BLaER1 (cell line): ENCODE measurements at regions not wholly inside any gene's neighbourhood (a gene's known extent, or its start where the extent isn't known, plus 50 kb on each side); places are given as distances from the start of the nearest gene placed in this dataset.
"Not testable (repeated sequence)": the region's sequence is repeated elsewhere in the genome, so short reads cannot be mapped to it uniquely, and the experiment has no call there.

ENCODE experiments used
- H3K27ac ChIP-seq: shearing (Covaris generic); formaldehyde crosslinking; 2 replicates; pipeline ENCODE4 v1.8.1; 2022
- H3K27me3 ChIP-seq: shearing (Covaris generic); formaldehyde crosslinking; 2 replicates; pipeline ENCODE4 v1.8.1; 2022
- H3K36me3 ChIP-seq: shearing (Covaris generic); formaldehyde crosslinking; 2 replicates; pipeline ENCODE4 v1.8.1; 2022
- H3K4me1 ChIP-seq: shearing (Covaris generic); formaldehyde crosslinking; 2 replicates; pipeline ENCODE4 v1.8.1; 2022
- H3K4me2 ChIP-seq: shearing (Covaris generic); formaldehyde crosslinking; 2 replicates; pipeline ENCODE4 v1.8.1; 2022
- H3K4me3 ChIP-seq: shearing (Covaris generic); formaldehyde crosslinking; 2 replicates; pipeline ENCODE4 v1.8.1; 2022
- H3K9ac ChIP-seq: shearing (Covaris generic); formaldehyde crosslinking; 2 replicates; pipeline ENCODE4 v1.8.1; 2022
- H3K9me3 ChIP-seq: shearing (Covaris generic); formaldehyde crosslinking; 2 replicates; pipeline ENCODE4 v1.8.1; 2022
- H4K20me1 ChIP-seq: shearing (Covaris generic); formaldehyde crosslinking; 2 replicates; pipeline ENCODE4 v1.8.1; 2022
- Cebpa-rat ChIP-seq: shearing (Covaris generic); IDR thresholded peaks from 2 replicates; pipeline ENCODE4 v1.8.1; 2022

DNA sequence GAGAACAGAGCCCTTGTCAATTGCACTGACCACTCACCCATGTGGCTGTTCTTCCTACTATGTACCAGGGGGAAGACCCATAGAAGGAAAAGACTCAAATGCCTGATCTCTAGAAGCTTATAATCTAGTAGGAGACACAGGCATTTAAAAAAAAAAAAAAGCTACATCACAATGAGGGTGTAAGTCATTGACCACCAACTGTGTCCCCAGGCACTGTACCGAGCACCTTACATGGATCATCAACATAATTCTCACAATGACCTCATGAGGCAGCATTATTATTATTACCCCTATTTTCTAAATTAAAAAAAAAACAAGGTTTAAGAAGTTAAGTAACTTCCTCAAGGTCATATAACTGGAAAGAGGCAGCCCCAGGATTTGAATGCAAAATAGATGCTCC is 247.4 kb downstream of the SHOX2 start:
- Histone ChIP-seq H4K20me1 (no peaks in the 10 kb centered on the region), H3K4me3 (no peak overlapping the region), H3K36me3 (no peaks in the 10 kb centered on the region), H3K27ac (no peak overlapping the region), H3K4me2 (no peak overlapping the region), H3K4me1 (no peaks in the 10 kb centered on the region), H3K9me3 (no peaks in the 10 kb centered on the region), H3K27me3 (no peaks in the 10 kb centered on the region), H3K9ac (no peak overlapping the region)
- no peak for TF ChIP-seq Cebpa-rat

DNA sequence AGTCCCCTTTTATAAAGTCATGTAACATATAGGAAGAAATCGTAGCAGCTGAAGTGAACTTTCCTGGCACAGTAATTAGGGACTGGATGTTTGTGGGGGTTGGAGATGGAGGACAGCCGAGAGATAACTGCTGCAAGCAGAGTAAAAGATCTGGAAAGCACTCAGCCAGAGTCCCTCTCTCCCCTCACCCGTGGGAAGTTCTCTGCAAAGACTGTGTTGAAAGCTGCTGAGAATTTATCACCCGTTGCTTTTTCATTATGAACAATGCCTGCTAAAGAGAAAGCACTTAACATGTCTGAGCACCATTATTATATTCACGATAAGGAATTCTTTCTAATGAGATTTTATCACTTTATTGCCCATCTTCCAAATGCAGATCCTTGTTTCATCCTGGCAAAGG is 248.8 kb downstream of the SHOX2 start:
- H3K27ac ChIP-seq, result no peak overlapping the region
- H4K20me1 ChIP-seq, result no peaks in the 10 kb centered on the region
- H3K9ac ChIP-seq, result no peak overlapping the region
- TF ChIP-seq Cebpa-rat, result no peak
- H3K4me2 ChIP-seq, result no peak overlapping the region
- no peaks in the 10 kb centered on the region for H3K36me3 ChIP-seq
- no peaks in the 10 kb centered on the region for H3K4me1 ChIP-seq
- H3K4me3 ChIP-seq, result no peak overlapping the region
- no peaks in the 10 kb centered on the region for H3K27me3 ChIP-seq
- H3K9me3 ChIP-seq, result peaks cover 8% of the 10 kb centered on the region; the same call in 1 of the 2 replicates

DNA sequence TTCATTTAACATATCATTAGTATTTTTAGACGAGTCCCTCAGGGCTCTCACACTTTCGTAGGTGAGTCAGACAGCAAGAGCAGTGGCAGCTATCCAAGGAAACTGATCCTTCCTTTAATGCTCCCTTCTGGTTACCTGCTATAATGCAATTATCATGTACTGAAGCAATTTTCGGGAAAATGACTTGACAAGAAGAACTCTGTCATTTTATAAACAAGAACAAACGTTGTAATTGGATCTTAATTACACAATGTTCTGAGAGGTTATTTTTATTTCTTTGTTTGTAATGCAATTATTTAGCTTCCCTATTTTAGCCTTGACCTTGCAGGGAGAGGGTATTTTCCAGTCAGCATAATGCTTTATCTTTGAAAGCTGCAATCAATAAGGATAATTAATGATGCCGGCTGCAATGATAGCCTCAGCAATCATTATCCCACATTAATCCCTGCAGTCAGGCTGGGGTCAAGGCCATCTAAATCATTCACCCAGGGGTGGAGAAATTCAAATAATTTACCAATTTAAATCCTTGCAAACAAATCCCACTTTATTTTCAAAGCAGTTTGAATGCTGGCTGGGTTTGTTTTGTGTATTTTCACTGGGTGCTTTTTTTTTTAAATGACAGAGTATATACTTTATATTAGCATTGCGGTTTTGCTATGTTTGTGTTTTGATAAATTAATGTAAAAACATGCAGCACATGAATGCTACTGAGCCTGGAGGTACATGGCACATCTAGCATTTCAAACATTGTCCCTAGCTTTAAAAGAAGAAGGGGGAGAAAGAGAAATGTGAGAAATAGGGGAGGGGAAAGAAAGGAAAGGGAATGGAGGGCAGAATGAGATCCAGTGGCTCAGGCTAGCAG is 249.9 kb downstream of the SHOX2 start:
- Histone ChIP-seq H4K20me1 (no peaks in the 10 kb centered on the region), H3K4me2 (no peak overlapping the region), H3K4me1 (no peaks in the 10 kb centered on the region), H3K9ac (no peak overlapping the region), H3K36me3 (no peaks in the 10 kb centered on the region), H3K27ac (no peak overlapping the region), H3K4me3 (no peak overlapping the region), H3K9me3 (peaks cover 8% of the 10 kb centered on the region; the same call in 1 of the 2 replicates), H3K27me3 (no peaks in the 10 kb centered on the region)
- TF ChIP-seq Cebpa-rat, result no peak

DNA sequence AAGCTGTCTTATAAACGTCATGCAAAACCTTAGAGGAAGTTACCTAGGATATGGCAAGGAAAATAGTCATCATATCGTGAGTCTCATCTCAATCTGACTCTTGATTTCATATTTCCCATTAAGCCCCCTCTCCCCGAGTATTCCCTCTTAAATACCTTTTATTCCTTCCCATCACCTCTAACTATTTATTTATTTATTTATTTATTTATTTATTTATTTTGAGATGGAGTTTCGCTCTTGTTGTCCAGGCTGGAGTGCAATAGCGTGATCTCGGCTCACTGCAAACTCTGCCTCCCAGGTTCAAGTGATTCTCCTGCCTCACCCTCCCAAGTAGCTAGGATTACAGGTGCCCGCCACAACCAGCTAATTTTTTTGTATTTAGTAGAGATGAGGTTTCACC is 260.4 kb downstream of the SHOX2 start:
- H3K4me1 ChIP-seq, H3K4me2 ChIP-seq, H3K27me3 ChIP-seq, H4K20me1 ChIP-seq, H3K9me3 ChIP-seq, H3K9ac ChIP-seq, H3K4me3 ChIP-seq, H3K27ac ChIP-seq, H3K36me3 ChIP-seq: not testable (repeated sequence)

DNA sequence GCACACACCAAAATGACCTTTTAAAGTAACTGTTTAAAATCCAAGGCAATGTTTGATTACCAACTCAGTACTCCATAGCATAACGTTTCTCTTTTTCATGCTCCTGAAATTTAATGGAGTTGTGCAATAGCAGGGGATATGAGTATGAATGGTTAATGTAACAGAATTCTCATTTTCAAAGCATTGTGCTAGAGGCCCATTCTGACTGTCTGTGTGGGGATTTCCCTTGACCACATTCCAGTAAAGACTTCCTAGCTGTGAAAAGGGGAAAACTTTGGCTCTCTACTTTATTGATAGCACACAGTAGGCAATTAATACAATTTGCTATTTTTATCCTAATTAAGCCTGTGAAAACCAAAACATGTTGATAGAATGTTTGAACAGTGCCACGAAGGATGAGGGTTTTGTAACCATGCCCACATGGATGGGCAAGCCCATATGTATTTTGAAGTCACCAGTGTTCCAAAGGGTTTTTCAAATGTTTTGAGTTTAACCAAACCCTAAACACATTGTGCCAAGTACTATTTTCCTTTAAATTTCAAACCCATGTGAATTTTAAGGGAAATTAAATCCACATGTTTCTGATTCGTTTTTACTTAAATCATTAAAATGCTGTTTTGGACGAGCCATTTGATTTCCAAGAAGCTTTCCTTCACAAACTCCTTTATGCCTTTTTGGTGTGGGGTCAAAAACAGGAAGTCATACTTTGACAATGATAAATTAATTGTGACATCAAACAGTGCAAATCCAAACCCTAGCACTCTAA is 261.2 kb downstream of the SHOX2 start:
- Histone ChIP-seq H3K4me3 (no peak overlapping the region), H3K9me3 (no peaks in the 10 kb centered on the region), H3K27ac (no peak overlapping the region), H3K27me3 (no peaks in the 10 kb centered on the region), H3K4me2 (no peak overlapping the region), H4K20me1 (no peaks in the 10 kb centered on the region), H3K4me1 (no peaks in the 10 kb centered on the region), H3K9ac (no peak overlapping the region), H3K36me3 (no peaks in the 10 kb centered on the region)
- TF ChIP-seq Cebpa-rat, result no peak

DNA sequence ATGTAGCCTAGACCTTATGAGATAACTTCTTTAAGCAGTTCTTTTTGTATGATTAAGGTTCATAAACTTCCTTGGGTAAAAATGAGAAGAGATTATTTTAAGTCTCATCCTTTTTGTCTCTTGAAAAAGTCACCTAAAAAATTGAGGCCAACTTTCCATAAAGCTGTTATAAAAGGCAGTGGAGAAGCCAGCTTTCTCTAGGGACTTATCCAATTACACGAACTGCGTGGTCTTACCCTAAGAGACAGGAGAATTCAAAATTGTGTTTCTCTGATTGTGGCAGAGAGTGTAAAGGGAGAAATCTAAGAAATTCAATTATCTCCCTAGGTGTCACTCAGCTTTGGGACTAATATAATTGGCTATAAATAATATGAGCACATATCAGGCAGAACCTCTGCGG is 262.0 kb downstream of the SHOX2 start:
- no peak for TF ChIP-seq Cebpa-rat
- Histone ChIP-seq H3K27me3 (no peaks in the 10 kb centered on the region), H3K4me2 (no peak overlapping the region), H4K20me1 (no peaks in the 10 kb centered on the region), H3K9me3 (no peaks in the 10 kb centered on the region), H3K4me3 (no peak overlapping the region), H3K9ac (no peak overlapping the region), H3K36me3 (no peaks in the 10 kb centered on the region), H3K4me1 (no peaks in the 10 kb centered on the region), H3K27ac (no peak overlapping the region)

DNA sequence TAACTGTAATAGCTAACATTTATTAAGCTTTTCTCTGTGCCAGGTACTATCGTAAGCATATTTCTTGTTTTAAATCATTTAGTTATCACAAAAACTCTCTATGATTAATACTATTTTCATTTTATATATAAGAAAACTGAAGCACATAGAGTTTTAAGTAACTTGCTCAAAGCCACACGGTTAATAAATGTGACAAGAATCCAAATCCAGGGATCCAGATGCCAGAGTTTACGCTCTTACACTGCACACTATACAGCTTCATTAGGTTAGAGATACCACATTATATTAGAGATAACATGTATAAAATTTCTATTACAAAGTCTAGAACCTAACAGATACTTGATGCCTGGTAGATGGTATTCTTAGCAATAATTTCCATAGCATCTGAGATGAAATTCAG is 265.2 kb downstream of the SHOX2 start:
- no peak overlapping the region for H3K4me2 ChIP-seq
- H3K27me3 ChIP-seq, result no peaks in the 10 kb centered on the region
- H3K9me3 ChIP-seq, result no peaks in the 10 kb centered on the region
- H3K9ac ChIP-seq, result no peak overlapping the region
- no peak for TF ChIP-seq Cebpa-rat
- no peaks in the 10 kb centered on the region for H4K20me1 ChIP-seq
- H3K4me1 ChIP-seq, result no peaks in the 10 kb centered on the region
- H3K27ac ChIP-seq, result no peak overlapping the region
- H3K36me3 ChIP-seq, result no peaks in the 10 kb centered on the region
- H3K4me3 ChIP-seq, result no peak overlapping the region

DNA sequence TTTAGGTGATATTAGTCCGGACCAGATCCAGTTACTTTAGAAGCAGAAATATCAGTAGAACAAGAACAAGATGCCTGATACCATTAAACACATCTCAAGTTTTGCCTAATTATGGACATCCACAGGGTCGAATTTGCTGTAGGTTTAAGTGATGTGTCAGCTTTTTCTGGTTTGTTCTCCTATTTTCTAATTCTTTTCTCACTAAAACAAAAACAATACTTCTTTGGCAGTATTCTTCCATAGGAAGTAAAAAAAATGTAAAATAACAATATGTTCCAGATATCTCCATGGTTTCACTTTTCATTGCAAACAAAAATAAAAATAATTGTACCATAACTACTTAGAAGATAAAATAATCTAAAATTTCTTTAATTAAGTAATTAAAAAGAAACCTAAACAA is 265.7 kb downstream of the SHOX2 start:
- H4K20me1 ChIP-seq, result no peaks in the 10 kb centered on the region
- H3K4me1 ChIP-seq, result no peaks in the 10 kb centered on the region
- TF ChIP-seq Cebpa-rat, result no peak

DNA sequence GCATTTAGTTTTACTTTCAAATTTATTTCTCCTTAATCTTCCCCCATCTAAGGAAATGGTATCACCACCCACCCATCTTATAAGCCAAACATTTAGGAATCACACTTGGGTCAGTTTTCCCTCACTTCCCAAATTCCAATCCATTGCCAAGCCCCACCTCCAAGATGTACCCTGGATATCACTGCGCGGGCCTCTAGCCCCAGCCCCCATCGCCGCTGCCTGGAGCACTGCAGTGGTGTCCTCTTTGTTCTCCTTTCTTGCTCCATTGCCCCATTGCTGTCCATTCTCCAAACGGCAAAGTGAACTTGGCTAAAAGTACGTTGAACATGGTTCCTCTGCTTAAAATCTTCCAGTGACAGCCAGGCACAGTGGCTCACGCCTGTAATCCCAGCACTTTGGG is 267.8 kb downstream of the SHOX2 start:
- Histone ChIP-seq H3K27ac (no peak overlapping the region), H3K9me3 (no peaks in the 10 kb centered on the region), H3K27me3 (no peaks in the 10 kb centered on the region), H3K9ac (no peak overlapping the region), H3K4me2 (no peak overlapping the region), H3K4me1 (no peaks in the 10 kb centered on the region), H3K36me3 (no peaks in the 10 kb centered on the region), H3K4me3 (no peak overlapping the region), H4K20me1 (no peaks in the 10 kb centered on the region)
- TF ChIP-seq Cebpa-rat, result no peak

More for the DNA sequence above, 265.7 kb downstream of the SHOX2 start:
- Histone ChIP-seq H3K27ac (no peak overlapping the region), H3K9me3 (no peaks in the 10 kb centered on the region), H3K4me2 (no peak overlapping the region), H3K27me3 (no peaks in the 10 kb centered on the region), H3K36me3 (no peaks in the 10 kb centered on the region), H3K4me3 (no peak overlapping the region), H3K9ac (no peak overlapping the region)

DNA sequence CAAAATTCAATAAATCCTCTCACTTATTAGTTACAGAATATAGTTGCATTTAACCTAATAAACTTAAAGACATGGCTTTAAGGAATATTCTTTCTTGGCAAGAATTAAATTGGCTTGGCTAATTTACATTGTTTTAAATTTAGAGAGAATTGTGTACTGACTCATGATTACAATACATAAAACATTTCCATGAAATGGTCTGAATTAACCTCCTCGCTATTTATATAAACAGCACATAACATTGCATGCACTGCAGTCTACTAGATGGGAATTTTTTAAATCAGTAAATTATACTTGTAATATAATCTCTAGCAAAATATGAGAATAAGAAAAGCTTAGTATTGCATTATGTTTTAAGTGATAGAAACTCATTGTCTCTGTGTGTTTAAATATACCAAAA is 268.9 kb downstream of the SHOX2 start:
- no peaks in the 10 kb centered on the region for H3K9me3 ChIP-seq
- no peaks in the 10 kb centered on the region for H3K27me3 ChIP-seq
- H3K36me3 ChIP-seq, result no peaks in the 10 kb centered on the region
- no peak overlapping the region for H3K27ac ChIP-seq
- H3K9ac ChIP-seq, result no peak overlapping the region
- H3K4me1 ChIP-seq, result no peaks in the 10 kb centered on the region
- no peak overlapping the region for H3K4me2 ChIP-seq
- no peak overlapping the region for H3K4me3 ChIP-seq
- no peak for TF ChIP-seq Cebpa-rat
- no peaks in the 10 kb centered on the region for H4K20me1 ChIP-seq
